ENCODE measurements at regions not wholly inside any gene's neighbourhood (a gene's known extent, or its start where the extent isn't known, plus 50 kb on each side); places are given as distances from the start of the nearest gene placed in this dataset.

- no peak for DNase-seq (ENCODE audit: low spot score)
Measured at GRCh38 chr14:54310851-54311228, 86.0 kb upstream of the CDKN3 start.

GRCh38 chr14:54312166-54312801 lies 84.5 kb upstream of the CDKN3 start:
- peak; percentile 21 for DNase-seq (ENCODE audit: low spot score)

- DNase-seq (ENCODE audit: low spot score), result no peak
Measured at GRCh38 chr14:54314365-54315104, 82.3 kb upstream of the CDKN3 start.

DNA sequence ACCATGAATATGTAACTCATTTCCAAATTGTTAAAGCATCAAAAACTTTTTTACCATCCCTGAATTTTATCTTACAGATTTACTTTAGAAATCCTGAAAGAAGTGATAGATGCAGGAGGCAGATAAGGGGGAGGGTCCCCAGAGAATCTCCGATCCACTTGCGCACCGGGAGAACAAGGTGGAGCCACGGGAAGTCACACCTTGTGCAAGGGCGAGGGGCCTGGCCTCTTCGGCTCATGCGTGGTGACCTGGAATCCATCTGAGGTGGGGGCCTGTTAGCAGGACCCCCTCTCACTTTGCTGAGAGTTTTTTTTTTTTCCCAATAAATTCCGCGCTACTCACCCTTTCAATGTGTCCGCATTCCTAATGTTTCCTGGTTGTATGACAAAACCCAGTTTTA lies 80.2 kb upstream of the CDKN3 start:
- DNase-seq (ENCODE audit: low spot score), result no peak

DNA sequence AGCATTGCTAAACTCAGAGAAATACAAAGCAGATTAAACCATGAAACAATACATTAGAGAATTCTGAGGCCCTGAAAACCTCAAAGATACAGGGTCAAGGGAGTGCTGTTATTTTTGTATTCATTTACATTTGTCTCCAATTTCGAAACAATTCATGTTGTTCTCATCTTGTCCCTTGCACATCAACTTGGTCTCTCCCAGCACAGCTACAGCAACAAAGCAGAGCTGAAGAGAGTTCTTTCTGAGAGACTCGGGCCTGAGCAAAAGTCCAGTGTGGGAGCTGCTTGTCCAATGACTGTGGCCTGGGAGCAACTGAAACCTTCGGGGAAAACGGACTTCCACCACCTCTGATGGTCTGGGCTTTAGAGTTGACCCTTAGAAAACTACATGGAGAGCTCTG lies 79.4 kb upstream of the CDKN3 start:
- no peak for DNase-seq (ENCODE audit: low spot score)

GRCh38 chr14:54322246-54322645 lies 74.6 kb upstream of the CDKN3 start:
- DNase-seq (ENCODE audit: low spot score), result no peak

- DNase-seq (ENCODE audit: low spot score), result no peak
Measured at GRCh38 chr14:54322701-54323337, 74.0 kb upstream of the CDKN3 start.

- DNase-seq (ENCODE audit: low spot score), result no peak
Measured at GRCh38 chr14:54325766-54326165, 71.0 kb upstream of the CDKN3 start.

- peak; percentile 39 for DNase-seq (ENCODE audit: low spot score)
Measured at GRCh38 chr14:54329082-54329695, 67.6 kb upstream of the CDKN3 start.

DNA sequence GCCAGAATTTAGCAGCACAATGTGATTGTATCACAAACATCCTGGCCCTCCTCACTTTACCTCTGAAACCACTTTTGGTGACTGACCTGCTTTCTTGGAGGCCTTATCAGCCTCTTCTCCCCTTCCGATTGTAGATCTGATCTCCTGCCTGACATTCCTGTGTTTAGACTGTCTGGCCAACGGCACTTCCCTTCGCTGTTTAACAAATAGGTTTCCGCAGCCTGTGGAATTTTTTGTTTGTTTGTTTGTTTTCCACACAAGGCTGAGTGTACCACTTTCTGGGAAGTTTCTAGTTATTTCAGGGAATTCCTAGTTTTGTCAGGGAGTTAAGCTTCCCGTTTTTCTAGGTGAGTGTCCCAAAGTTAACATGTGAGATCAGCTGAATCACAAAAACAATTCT lies 65.9 kb upstream of the CDKN3 start:
- DNase-seq (ENCODE audit: low spot score), result no peak

DNA sequence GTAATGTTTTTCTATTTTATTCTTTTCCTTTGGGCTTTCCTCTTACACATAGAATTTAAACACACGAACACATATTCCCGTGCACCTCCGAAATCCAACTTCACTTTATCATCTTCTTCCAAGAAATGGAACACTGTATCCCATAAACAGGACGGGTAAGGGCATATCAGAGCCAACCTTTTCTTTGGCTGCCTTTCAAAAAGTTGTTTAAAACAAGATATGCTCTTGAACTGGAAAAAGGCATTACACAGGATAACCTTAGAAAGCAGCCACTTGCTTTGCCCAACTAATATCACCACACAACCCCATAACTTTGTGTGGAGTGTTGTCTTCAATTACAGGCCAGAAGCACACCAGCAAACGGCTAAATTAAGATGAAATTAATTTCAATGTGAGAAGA lies 65.3 kb upstream of the CDKN3 start:
- DNase-seq (ENCODE audit: low spot score), result no peak

GRCh38 chr14:54332490-54332889 lies 64.3 kb upstream of the CDKN3 start:
- no peak for DNase-seq (ENCODE audit: low spot score)

DNA sequence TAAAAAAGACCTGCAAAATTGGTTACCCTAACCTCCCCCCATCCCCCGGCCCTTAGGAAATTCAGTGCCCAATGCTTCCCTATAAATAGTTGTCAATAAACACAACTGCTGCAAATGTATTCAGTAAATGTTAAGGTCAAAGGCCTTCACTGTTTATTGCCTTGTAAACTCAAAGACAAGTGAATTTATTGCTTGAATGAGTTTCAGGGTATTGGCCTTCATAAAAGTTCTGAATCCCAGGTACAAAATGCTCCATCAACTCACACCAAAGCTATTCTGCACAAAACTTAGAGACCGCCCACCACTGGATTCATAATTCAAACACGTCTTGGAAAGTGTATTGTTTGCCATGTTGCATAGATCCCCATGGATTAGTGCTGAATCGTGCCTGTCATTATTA lies 63.3 kb upstream of the CDKN3 start:
- DNase-seq (ENCODE audit: low spot score), result no peak

GRCh38 chr14:54335569-54336155 lies 61.1 kb upstream of the CDKN3 start:
- no peak for DNase-seq (ENCODE audit: low spot score)

GRCh38 chr14:54337314-54337713 lies 59.5 kb upstream of the CDKN3 start:
- no peak for DNase-seq (ENCODE audit: low spot score)

DNA sequence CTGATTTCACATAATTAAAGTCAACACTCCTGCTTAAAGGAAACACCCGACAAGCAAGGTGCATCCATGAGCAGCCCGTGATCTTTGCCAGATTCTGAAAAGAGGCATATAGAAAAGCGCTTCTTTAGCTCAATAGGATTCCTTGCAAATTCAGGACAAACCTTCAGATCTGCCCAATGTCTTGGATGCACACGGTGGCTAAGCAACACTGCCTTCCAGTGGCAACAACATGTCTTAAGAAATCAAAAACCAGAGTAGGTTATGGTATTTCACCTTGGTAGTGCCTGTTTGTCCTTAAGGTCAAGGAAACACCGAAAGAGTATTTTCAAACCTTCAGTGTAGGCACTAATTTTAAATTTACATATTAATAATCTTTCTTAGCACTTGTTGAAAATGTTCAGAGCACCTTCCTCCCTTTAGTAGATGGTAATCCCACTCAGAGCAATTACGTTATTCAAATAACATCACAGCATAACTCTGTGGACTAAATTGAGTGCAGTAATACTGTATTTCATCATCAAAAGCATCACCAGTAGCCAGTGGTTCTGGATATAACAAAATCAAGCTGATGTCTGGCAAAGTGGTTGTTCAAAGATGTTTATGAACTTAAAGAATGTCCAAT lies 58.0 kb upstream of the CDKN3 start:
- DNase-seq (ENCODE audit: low spot score), result no peak

- no peak for DNase-seq (ENCODE audit: low spot score)
Measured at GRCh38 chr14:54339771-54340170, 57.0 kb upstream of the CDKN3 start.

GRCh38 chr14:54342806-54343205 lies 54.0 kb upstream of the CDKN3 start:
- no peak for DNase-seq (ENCODE audit: low spot score)

DNA sequence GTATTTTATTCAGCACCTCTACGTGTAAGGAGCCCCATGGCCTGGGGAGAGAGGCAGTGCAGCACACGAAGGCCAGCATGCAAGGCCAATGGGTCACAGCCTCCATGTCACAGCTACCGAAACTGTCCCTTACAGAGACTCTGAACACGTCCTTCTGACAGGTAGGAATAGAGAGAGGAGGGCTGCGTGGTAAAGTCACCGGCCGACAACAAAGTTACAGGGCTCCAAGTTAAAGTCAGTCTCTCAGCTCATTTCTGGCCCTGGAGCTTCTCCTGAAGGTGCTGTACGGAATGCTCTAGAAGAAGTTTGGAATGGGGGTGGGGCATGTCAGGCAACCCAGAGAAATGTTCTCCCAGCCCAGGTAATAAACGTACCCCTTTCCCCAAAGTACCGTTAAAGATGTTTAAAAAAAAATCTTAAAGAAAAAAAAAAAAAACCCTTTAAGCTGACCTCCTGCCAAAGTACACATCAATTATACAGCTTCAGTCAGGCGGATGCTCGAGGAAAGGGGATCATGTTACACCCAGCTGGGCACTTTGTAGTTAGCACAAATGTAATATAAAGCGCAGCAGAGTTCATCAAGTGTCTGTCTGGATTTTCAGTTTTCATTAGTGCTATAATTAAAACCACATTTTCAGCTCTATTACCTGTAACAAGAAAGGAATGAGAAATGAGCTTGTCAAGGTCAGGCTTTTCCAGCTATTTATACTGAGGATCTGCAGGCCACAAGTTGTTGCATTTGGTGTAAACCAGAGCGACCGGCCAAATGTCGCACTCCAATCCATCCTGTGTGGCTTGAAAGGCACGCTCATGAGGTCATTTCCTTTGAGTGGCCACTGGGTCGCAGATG lies 53.3 kb upstream of the CDKN3 start:
- no peak for DNase-seq (ENCODE audit: low spot score)

DNA sequence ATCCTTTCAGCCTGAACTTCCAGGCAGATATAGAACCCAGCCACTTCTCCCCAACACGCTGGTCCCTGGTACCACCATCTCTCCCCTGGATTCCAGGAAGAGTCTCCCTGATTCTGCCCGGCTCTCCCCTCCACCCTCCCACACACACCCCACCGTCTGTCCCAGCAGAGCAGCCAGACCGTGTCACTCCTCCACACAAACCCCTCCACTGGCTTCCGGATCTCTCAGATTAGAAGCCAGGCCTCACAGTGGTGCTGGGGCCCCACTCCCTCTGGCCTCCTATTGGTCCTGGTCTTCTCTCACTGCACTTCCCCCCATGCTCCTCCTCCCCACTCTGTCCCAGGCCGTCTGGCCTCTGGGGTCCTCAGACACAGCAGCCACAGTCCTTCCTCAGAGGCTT lies 52.4 kb upstream of the CDKN3 start:
- DNase-seq (ENCODE audit: low spot score), result no peak

GRCh38 chr14:54346257-54346656 lies 50.5 kb upstream of the CDKN3 start:
- DNase-seq (ENCODE audit: low spot score), result no peak
